GM21528 (cell line): ENCODE measurements at regions not wholly inside any gene's neighbourhood (a gene's known extent, or its start where the extent isn't known, plus 50 kb on each side); places are given as distances from the start of the nearest gene placed in this dataset.

Experiments used
- ATAC-seq: cut with Tn5 transposase; IDR thresholded peaks from one replicate; pipeline ENCODE4 v1.9.1; 2021; ENCODE audit warnings: mild to moderate bottlenecking, moderate library complexity; ENCODE audit not compliant: unreplicated experiment, low FRiP score

GRCh38 chr19:29290853-29291252, 77.9 kb upstream of the UQCRFS1 start:
- no peak for ATAC-seq

- no peak for ATAC-seq
These were observed 79.2 kb upstream of the UQCRFS1 start for GRCh38 chr19:29292153-29292552.

GRCh38 chr19:29292562-29292961, 79.6 kb upstream of the UQCRFS1 start:
- ATAC-seq: no peak

GRCh38 chr19:29293292-29293691, 80.3 kb upstream of the UQCRFS1 start:
- no peak for ATAC-seq

GRCh38 chr19:29293736-29294342, 80.9 kb upstream of the UQCRFS1 start:
- ATAC-seq: no peak

GRCh38 chr19:29294343-29294811, 81.4 kb upstream of the UQCRFS1 start:
- ATAC-seq: no peak

GRCh38 chr19:29295285-29295684, 82.3 kb upstream of the UQCRFS1 start:
- ATAC-seq: no peak

GRCh38 chr19:29297381-29297780, 84.4 kb upstream of the UQCRFS1 start:
- no peak for ATAC-seq

- ATAC-seq: no peak
These were observed 86.7 kb upstream of the UQCRFS1 start for GRCh38 chr19:29299416-29300380.

GRCh38 chr19:29302002-29302928, 89.3 kb upstream of the UQCRFS1 start:
- no peak for ATAC-seq

GRCh38 chr19:29303069-29303718, 90.2 kb upstream of the UQCRFS1 start:
- no peak for ATAC-seq

- no peak for ATAC-seq
These were observed 90.8 kb upstream of the UQCRFS1 start for GRCh38 chr19:29303719-29304090.

- ATAC-seq: no peak
These were observed 92.3 kb upstream of the UQCRFS1 start for GRCh38 chr19:29305268-29305667.

GRCh38 chr19:29308977-29309590, 96.1 kb upstream of the UQCRFS1 start:
- ATAC-seq: no peak

- ATAC-seq: no peak
These were observed 96.7 kb upstream of the UQCRFS1 start for GRCh38 chr19:29309637-29310036.

GRCh38 chr19:29311191-29311790, 98.3 kb upstream of the UQCRFS1 start:
- ATAC-seq: no peak

GRCh38 chr19:29315556-29316190, 102.7 kb upstream of the UQCRFS1 start:
- ATAC-seq: no peak

GRCh38 chr19:29318581-29318980, 105.6 kb upstream of the UQCRFS1 start:
- ATAC-seq: no peak

GRCh38 chr19:29320086-29320485, 107.1 kb upstream of the UQCRFS1 start:
- ATAC-seq: no peak
